GM12864 (cell line): ENCODE measurements at regions not wholly inside any gene's neighbourhood (a gene's known extent, or its start where the extent isn't known, plus 50 kb on each side); places are given as distances from the start of the nearest gene placed in this dataset.
"Not testable (repeated sequence)": the region's sequence is repeated elsewhere in the genome, so short reads cannot be mapped to it uniquely, and the experiment has no call there.

Experiments
- DNase-seq: peaks from one replicate; pipeline ENCODE4 v3.0.0-alpha.2; 2011; ENCODE audit warnings: low read depth
- H3K4me3 ChIP-seq: 2 replicates; pipeline ENCODE4 v1.5.1; 2011; ENCODE audit warnings: mild to moderate bottlenecking, low read depth, low read length, control low read depth
- TF ChIP-seq, protein P1 (sequence below): IDR thresholded peaks from 2 replicates; pipeline ENCODE4 v1.5.1; 2011; ENCODE audit warnings: low read depth, mild to moderate bottlenecking, moderate library complexity, low read length, control low read depth, inconsistent platforms; ENCODE audit errors: missing control alignments

DNA sequence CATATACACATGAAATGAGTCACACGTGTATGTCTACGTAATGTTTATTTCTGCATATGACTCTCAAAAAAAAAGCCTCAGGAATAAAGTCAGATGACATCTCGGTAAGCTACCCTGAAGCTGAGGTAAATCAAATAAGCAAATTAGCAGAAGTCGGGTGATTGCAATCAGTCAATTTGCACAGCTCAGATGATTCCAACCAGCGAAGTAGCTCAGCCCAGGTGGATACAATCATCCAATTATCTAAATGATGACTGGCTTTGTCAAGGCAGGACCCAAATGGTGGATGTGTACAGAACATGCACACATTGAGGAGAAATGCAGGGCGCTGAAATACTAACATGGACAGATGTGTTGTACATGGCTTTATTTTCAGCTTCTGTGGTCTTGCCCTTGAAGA is 148.5 kb downstream of the ZNF486 start:
- TF ChIP-seq, protein P1, sequence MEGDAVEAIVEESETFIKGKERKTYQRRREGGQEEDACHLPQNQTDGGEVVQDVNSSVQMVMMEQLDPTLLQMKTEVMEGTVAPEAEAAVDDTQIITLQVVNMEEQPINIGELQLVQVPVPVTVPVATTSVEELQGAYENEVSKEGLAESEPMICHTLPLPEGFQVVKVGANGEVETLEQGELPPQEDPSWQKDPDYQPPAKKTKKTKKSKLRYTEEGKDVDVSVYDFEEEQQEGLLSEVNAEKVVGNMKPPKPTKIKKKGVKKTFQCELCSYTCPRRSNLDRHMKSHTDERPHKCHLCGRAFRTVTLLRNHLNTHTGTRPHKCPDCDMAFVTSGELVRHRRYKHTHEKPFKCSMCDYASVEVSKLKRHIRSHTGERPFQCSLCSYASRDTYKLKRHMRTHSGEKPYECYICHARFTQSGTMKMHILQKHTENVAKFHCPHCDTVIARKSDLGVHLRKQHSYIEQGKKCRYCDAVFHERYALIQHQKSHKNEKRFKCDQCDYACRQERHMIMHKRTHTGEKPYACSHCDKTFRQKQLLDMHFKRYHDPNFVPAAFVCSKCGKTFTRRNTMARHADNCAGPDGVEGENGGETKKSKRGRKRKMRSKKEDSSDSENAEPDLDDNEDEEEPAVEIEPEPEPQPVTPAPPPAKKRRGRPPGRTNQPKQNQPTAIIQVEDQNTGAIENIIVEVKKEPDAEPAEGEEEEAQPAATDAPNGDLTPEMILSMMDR: no peak

DNA sequence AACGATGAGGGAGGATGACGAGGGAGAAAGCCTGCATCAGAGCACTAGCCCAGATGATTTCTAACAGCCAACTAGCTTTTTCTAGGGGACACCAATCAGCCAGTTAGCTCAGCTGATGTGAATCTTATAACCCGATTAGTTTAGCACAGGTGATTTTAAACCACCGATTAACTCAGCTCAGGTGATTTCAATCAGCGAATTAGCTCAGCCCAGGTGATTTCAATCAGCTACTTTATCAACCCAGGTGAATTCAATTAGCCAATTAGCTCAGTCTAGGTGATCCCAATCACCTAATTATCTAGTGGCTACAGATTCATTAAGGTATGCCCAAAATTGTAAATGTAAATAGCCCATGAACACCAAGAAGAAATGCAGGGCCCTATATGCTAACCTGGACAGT is 146.9 kb downstream of the ZNF486 start:
- DNase-seq: no peak
- TF ChIP-seq, protein P1: no peak
- no peak overlapping the region for H3K4me3 ChIP-seq

More for the DNA sequence above, 148.5 kb downstream of the ZNF486 start:
- H3K4me3 ChIP-seq: no peak overlapping the region
- DNase-seq: no peak

DNA sequence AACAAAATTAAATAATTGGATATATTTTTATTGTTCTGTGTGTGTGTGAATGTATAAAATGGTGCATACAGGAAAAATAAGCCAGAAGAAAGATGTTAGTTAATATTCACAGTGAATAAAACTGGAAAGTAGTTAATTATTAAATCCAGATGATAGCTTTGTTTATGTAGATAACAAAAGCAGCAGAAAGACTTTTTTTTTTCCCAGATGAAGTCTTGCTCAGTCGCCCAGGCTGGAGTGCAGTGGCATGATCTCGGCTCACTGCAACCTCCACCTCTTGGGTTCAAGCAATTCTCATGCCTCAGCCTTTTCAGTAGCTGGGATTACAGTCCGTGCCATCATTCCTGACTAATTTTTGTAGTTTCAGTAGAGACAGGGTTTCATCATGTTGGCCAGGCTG is 140.1 kb downstream of the ZNF486 start:
- DNase-seq: no peak
- TF ChIP-seq, protein P1: no peak
- no peak overlapping the region for H3K4me3 ChIP-seq

DNA sequence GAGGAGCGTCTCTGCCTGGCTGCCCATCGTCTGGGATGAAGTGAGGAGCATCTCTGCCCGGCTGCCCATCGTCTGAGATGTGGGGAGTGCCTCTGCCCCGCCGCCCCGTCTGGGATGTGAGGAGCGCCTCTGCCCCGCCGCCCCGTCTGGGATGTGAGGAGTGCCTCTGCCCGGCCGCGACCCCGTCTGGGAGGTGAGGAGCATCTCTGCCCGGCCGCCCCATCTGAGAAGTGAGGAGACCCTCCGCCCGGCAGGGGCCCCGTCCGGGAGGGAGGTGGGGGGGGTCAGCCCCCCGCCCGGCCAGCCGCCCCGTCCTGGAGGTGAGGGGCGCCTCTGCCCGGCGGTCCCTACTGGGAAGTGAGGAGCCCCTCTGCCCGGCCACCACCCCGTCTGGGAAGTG is 129.3 kb downstream of the ZNF486 start:
- not testable (repeated sequence) for DNase-seq, H3K4me3 ChIP-seq

- no peak overlapping the region for H3K4me3 ChIP-seq
- no peak for DNase-seq
- TF ChIP-seq, protein P1: no peak
These were observed 127.2 kb downstream of the ZNF486 start for GRCh38 chr19:20294181-20294580.

- H3K4me3 ChIP-seq, DNase-seq: not testable (repeated sequence)
These were observed 125.5 kb downstream of the ZNF486 start for GRCh38 chr19:20292520-20292919.

DNA sequence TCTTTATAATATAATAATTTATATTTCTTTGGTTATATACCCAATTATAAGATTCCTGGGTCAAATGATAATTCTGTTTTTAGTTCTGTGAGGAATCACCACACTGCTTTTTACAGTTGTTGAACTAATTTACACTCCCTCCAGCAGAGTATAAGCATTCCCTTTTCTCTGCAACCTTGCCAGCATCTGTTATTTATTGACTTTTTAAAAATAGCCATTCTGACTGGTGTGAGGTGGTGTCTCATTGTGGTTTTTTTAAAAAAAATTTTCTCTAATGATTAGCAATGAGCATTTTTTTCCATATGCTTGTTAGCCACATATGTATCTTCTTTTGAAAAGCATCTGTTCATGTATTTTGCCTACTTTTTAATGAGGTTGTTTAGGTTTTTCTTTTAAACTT is 122.2 kb downstream of the ZNF486 start:
- DNase-seq: no peak

GRCh38 chr19:20287070-20287469 is 120.1 kb downstream of the ZNF486 start:
- H3K4me3 ChIP-seq: no peak overlapping the region
- TF ChIP-seq, protein P1: no peak
- no peak for DNase-seq

More for the DNA sequence above, 122.2 kb downstream of the ZNF486 start:
- TF ChIP-seq, protein P1: no peak
- no peak overlapping the region for H3K4me3 ChIP-seq

DNA sequence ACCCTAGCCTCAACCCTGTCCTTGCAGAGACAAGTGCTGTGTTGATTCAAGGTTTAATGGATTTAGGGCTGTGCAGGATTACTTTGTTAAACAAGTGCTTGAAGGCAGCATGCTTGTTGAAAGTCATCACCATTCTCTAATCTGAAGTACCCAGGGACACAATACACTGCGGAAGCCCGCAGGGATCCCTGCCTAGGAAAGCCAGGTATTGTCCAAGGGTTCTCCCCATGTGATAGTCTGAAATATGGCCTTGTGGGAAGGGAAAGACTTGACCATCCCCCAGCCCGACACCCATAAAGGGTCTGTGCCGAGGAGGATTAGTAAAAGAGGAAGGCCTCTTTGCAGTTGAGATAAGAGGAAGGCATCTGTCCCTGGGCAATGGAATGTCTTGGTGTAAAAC is 118.9 kb downstream of the ZNF486 start:
- H3K4me3 ChIP-seq, DNase-seq: not testable (repeated sequence)
